ENCODE measurements at regions not wholly inside any gene's neighbourhood (a gene's known extent, or its start where the extent isn't known, plus 50 kb on each side); places are given as distances from the start of the nearest gene placed in this dataset.
"Not testable (repeated sequence)": the region's sequence is repeated elsewhere in the genome, so short reads cannot be mapped to it uniquely, and the experiment has no call there.

GRCh38 chr1:214767221-214767620 lies 164.2 kb downstream of the CENPF start:
- POLR2A ChIA-PET: no interaction called here
- Mint-ChIP-seq H3K27me3 (peaks cover 0 to 24% (median 4%) of the 10 kb centered on the region in 5 donors), H3K27ac (no peak overlapping the region), H3K4me1 (no peaks in the 10 kb centered on the region), H3K4me3 (no peak overlapping the region), H3K9me3 (peaks cover 8 to 37% (median 26%) of the 10 kb centered on the region in 9 donors), H3K36me3 (peaks cover 0 to 15% (median 9%) of the 10 kb centered on the region in 3 donors)
- DNase-seq (no peak), ATAC-seq (no peak)

- POLR2A ChIA-PET: not testable (repeated sequence)
Observed at GRCh38 chr1:214769666-214770065, 166.7 kb downstream of the CENPF start.

DNA sequence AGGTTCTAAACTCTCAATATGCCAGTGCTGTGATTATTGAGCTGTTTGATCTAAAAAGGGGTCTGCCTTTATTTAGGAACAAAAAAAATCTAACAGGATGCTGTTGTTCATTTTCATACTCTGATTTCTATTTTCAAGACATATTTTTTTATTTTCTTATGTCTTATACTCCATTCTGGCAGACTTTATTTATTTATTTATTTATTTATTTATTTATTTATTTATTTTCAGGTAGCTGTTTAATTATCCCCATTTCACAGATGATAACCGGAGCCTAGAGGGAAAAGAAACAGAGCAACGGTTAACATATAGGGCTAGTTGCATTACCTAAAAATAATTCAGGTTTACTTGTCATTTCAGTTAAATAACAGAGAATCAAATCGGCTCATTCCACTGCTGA lies 174.4 kb downstream of the CENPF start:
- Mint-ChIP-seq H3K27ac (no peak overlapping the region), H3K36me3 (no peaks in the 10 kb centered on the region), H3K4me1 (no peaks in the 10 kb centered on the region), H3K27me3 (no peaks in the 10 kb centered on the region), H3K9me3 (peaks cover 0 to 7% (median 0%) of the 10 kb centered on the region in 9 donors), H3K4me3 (no peak overlapping the region)
- ATAC-seq (no peak), DNase-seq (no peak)
- POLR2A ChIA-PET: no interaction called here

More at GRCh38 chr1:214769666-214770065, 166.7 kb downstream of the CENPF start:
- H3K4me3 Mint-ChIP-seq, ATAC-seq, DNase-seq, H3K4me1 Mint-ChIP-seq, H3K27ac Mint-ChIP-seq, H3K36me3 Mint-ChIP-seq: not testable (repeated sequence)
- Mint-ChIP-seq H3K27me3 (peaks cover 0 to 24% (median 4%) of the 10 kb centered on the region in 5 donors), H3K9me3 (peaks cover 0 to 15% (median 5%) of the 10 kb centered on the region in 9 donors)

DNA sequence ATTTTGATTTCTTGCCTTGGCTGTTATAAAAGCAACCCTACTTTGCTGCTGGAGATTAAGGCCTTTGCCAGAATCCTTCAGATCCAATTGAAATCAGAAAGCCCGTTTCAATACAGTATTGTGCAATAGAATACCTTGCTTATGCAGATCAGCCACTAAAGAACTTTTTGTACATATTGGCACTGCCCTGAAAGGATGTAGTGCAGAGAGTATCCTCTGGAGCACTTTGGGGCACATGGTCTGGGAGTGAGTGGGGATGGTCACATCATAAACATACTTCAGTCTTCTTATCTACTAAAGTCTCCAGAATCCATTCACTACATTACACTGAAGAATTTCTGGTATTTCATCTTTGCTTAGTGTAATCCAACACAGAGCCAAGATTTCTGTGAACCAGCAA lies 189.0 kb downstream of the CENPF start:
- H3K27ac Mint-ChIP-seq: no peak overlapping the region
- H3K36me3 Mint-ChIP-seq: no peaks in the 10 kb centered on the region
- H3K27me3 Mint-ChIP-seq: peaks cover 0 to 8% (median 0%) of the 10 kb centered on the region in 5 donors
- H3K4me1 Mint-ChIP-seq: peaks cover 0 to 1% (median 0%) of the 10 kb centered on the region in 4 donors
- DNase-seq (no peak), ATAC-seq (no peak)
- H3K9me3 Mint-ChIP-seq: peaks cover 0 to 10% (median under 1%) of the 10 kb centered on the region in 9 donors
- H3K4me3 Mint-ChIP-seq: no peak overlapping the region
- POLR2A ChIA-PET: no interaction called here

DNA sequence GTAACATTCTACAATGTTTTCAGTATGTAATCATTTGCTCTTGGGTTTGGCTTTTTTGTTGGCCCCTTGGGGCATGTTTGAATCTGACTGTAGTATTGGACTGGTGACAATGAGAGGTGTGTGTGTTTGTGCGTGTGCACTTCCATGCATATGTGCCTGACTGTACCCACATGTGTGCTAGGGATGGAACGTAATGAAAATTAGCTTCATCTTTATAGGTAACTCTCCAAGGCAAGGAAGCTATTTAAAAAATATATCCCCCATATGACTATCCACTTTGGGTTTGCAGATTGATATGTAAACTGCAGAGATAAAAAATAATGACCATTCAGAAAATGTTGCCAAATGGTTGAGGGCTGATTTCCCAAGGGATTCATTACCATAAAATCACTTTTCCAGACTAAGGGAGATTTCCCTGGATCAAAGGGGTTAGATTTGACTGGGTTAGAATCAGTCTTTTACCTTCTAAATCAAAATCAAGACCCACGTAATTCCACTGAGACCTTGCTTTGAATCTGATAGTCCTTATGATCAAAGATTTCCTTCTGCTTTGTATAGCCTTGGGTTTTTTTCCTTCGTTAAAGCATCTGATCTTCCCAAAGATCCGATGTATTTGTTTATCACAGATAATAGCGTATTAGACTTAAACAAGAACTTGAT lies 189.7 kb downstream of the CENPF start:
- H3K4me1 Mint-ChIP-seq: peaks cover 0 to 1% (median 0%) of the 10 kb centered on the region in 4 donors
- H3K9me3 Mint-ChIP-seq: peaks cover 0 to 12% (median 3%) of the 10 kb centered on the region in 9 donors
- ATAC-seq (no peak), DNase-seq (no peak)
- POLR2A ChIA-PET: no interaction called here
- peaks cover 0 to 8% (median 0%) of the 10 kb centered on the region in 5 donors for H3K27me3 Mint-ChIP-seq
- H3K4me3 Mint-ChIP-seq: no peak overlapping the region
- H3K27ac Mint-ChIP-seq: no peak overlapping the region
- no peaks in the 10 kb centered on the region for H3K36me3 Mint-ChIP-seq

DNA sequence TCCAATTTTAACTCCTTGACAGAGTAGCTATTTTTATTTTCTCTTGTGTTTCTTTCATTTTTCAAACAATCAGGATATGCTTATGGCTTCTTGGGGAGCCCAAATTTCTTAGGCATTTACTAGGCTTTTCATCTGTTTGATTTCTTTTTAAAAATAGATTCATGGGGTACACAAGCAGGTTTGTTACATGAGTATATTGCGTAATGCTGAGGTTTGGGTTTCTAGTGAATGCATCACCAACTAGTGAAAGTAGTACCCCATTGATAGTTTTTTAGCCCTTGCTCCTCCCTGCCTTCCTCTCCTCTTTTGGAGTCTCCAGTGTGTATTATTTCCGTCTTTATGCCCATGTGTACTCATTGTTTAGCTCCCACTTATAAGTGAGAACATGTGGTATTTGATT lies 190.7 kb downstream of the CENPF start:
- Mint-ChIP-seq H3K36me3 (no peaks in the 10 kb centered on the region), H3K27me3 (peaks cover 0 to 4% (median 0%) of the 10 kb centered on the region in 5 donors), H3K4me3 (no peak overlapping the region), H3K27ac (no peak overlapping the region), H3K4me1 (peaks cover 0 to 1% (median 0%) of the 10 kb centered on the region in 4 donors), H3K9me3 (peaks cover 0 to 13% (median 3%) of the 10 kb centered on the region in 9 donors)
- no peak for DNase-seq
- POLR2A ChIA-PET: no interaction called here
- ATAC-seq: no peak

DNA sequence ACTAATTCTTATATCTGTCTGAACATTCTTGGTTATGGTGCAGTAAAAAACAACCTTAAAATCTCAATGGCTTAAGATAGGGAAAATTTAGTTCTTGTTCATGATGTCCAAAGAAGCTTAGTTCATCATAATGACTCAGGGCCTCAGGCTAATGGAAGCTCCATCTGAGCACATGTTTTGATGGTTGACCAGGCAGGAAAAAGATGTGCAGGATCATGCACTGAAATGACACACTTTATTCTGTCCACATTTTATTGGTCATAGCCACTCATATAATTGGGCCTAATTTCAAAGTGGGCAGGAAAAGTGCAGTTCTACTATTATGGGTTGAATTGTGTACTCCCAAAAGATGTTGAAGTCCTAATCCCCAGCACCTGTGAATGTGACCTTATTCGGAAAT lies 198.2 kb downstream of the CENPF start:
- Mint-ChIP-seq H3K36me3 (no peaks in the 10 kb centered on the region), H3K27me3 (peaks cover 0 to 12% (median 4%) of the 10 kb centered on the region in 5 donors), H3K4me3 (no peak overlapping the region), H3K27ac (no peak overlapping the region), H3K4me1 (no peaks in the 10 kb centered on the region), H3K9me3 (peaks cover 0 to 18% (median 6%) of the 10 kb centered on the region in 9 donors)
- ATAC-seq (no peak), DNase-seq (no peak)
- POLR2A ChIA-PET: no interaction called here

GRCh38 chr1:214808845-214809460 lies 206.0 kb downstream of the CENPF start:
- Mint-ChIP-seq H3K4me1 (peaks cover 0 to 2% (median 0%) of the 10 kb centered on the region in 4 donors), H3K36me3 (peaks cover 0 to 5% (median 5%) of the 10 kb centered on the region in 3 donors), H3K27ac (no peak overlapping the region), H3K4me3 (no peak overlapping the region), H3K27me3 (peaks cover 0 to 5% (median 0%) of the 10 kb centered on the region in 5 donors), H3K9me3 (peaks cover 0 to 25% (median 9%) of the 10 kb centered on the region in 9 donors)
- POLR2A ChIA-PET: no interaction called here
- ATAC-seq (no peak), DNase-seq (no peak)

DNA sequence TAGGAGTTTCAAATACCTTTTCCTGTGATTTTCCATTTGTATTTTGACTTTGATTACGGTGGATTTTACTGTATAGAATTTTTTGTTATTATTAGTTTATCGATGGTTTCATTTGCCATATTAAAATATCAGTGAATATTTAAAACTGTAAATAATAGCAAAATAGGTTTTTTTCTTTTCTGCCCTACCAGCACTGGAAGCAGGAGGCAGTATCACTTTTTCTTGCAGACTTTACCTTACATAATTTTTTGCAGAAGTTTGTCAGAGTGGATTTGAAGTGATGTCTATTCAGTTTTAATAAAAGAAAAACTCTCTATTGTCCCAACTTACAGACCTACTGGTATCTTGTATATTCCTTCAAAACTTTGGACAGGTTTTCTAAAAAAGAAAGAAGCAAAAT lies 213.6 kb downstream of the CENPF start:
- no peak for DNase-seq
- Mint-ChIP-seq H3K4me1 (no peaks in the 10 kb centered on the region), H3K9me3 (peaks cover 0 to 4% (median 0%) of the 10 kb centered on the region in 9 donors), H3K36me3 (no peaks in the 10 kb centered on the region), H3K27ac (no peak overlapping the region), H3K4me3 (no peak overlapping the region), H3K27me3 (no peaks in the 10 kb centered on the region)
- no peak for ATAC-seq
- POLR2A ChIA-PET: no interaction called here

DNA sequence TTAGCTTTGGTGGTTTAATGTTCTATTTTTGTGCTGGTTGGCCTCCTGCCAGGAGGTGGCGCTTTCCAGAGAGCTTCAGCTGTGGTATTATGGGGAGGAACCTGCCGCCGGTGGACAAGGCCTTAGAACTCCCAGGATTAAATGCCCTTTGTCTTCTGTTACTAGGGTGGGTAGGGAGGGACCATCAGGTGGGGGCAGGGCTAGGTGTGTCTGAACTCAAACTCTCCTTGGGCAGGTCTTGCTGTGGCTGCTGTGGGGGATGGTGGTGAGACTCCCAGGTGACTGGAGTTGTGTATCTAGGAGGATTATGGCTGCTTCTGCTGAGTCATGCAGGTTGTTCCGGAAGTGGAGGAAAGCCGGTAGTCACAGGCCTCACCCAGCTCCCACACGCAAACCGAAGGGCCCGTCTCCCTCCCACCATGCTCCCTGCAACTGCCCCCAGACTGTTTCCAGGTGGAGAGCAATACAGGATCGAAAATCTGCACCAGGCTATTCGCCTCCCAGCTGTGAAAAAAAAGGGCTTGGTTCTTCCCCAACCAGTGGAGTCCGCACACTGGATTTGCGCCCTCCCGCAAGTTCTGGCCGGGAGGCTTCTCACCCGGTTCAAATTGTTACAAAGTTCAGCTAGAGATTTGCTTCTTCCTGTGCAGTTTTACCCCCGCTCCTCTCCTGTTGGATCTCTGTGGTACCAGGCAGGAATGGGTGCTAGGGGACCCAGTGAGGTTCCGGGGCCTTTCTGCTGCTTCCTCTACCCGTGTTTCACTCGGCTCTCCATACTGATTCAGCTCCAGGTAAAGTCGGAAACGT lies 220.5 kb downstream of the CENPF start:
- Mint-ChIP-seq H3K4me1 (no peaks in the 10 kb centered on the region), H3K9me3 (peaks cover 5 to 22% (median 11%) of the 10 kb centered on the region in 9 donors), H3K27me3 (peaks cover 0 to 7% (median 0%) of the 10 kb centered on the region in 5 donors), H3K36me3 (peaks cover 0 to 9% (median 6%) of the 10 kb centered on the region in 3 donors), H3K4me3 (no peak overlapping the region), H3K27ac (no peak overlapping the region)
- POLR2A ChIA-PET: no interaction called here
- ATAC-seq: no peak
- DNase-seq: no peak

GRCh38 chr1:214824763-214825162 lies 221.8 kb downstream of the CENPF start:
- DNase-seq (no peak), ATAC-seq (no peak)
- H3K4me1 Mint-ChIP-seq: no peaks in the 10 kb centered on the region
- H3K27me3 Mint-ChIP-seq: peaks cover 0 to 7% (median 0%) of the 10 kb centered on the region in 5 donors
- peaks cover 0 to 11% (median 6%) of the 10 kb centered on the region in 3 donors for H3K36me3 Mint-ChIP-seq
- POLR2A ChIA-PET: no interaction called here
- no peak overlapping the region for H3K4me3 Mint-ChIP-seq
- H3K27ac Mint-ChIP-seq: no peak overlapping the region
- H3K9me3 Mint-ChIP-seq: peaks cover 8 to 23% (median 13%) of the 10 kb centered on the region in 9 donors

DNA sequence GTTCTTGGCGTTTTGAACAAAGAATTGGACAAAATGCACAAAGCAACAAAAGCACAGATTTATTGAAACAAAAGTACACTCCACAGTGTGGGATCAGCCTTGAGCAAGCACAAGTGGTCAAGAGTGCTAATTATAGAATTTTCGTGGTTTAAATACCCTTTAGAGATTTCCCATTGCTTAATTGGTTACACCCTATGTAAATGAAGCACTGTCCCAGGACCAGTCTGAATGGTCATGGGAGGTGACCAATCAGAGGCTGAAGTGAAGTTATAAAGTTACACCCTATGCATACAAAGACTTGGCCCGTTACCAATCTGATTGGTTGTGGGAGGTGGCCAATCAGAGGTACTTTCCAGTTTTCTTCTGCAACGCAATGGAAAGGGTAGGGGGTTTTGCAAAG lies 223.6 kb downstream of the CENPF start:
- Mint-ChIP-seq H3K27me3 (peaks cover 0 to 7% (median 0%) of the 10 kb centered on the region in 5 donors), H3K27ac (no peak overlapping the region), H3K36me3 (peaks cover 0 to 11% (median 6%) of the 10 kb centered on the region in 3 donors), H3K4me1 (no peaks in the 10 kb centered on the region), H3K9me3 (peaks cover 8 to 20% (median 15%) of the 10 kb centered on the region in 9 donors), H3K4me3 (no peak overlapping the region)
- no peak for ATAC-seq
- no peak for DNase-seq
- POLR2A ChIA-PET: no interaction called here

DNA sequence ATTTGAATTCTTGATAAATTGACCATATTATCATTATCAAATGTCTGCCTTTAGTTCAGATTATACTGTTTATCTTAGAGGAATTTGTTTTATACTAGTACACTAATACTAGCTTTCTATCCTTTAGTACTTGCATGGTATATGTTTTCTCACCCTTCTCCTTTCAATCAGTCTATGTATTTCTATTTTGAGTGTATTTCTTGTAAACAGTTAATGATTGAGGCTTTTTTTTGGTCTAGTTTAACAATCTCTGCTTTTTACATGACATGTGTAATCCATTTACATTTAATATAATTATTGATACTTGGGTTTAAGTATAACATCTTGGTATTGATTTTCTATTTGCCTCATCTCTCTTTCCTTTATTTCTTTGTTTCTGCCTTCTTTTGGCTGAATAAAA lies 224.9 kb downstream of the CENPF start:
- Mint-ChIP-seq H3K4me3 (no peak overlapping the region), H3K27ac (no peak overlapping the region), H3K4me1 (no peaks in the 10 kb centered on the region), H3K36me3 (peaks cover 0 to 11% (median 6%) of the 10 kb centered on the region in 3 donors), H3K27me3 (peaks cover 0 to 8% (median 3%) of the 10 kb centered on the region in 5 donors), H3K9me3 (peaks cover 8 to 17% (median 15%) of the 10 kb centered on the region in 9 donors)
- no peak for DNase-seq
- POLR2A ChIA-PET: no interaction called here
- ATAC-seq: no peak

Data from naive thymus-derived CD8-positive, alpha-beta T cell (primary cell).